ENCODE measurements at regions not wholly inside any gene's neighbourhood (a gene's known extent, or its start where the extent isn't known, plus 50 kb on each side); places are given as distances from the start of the nearest gene placed in this dataset.

- intact Hi-C loops (cut with micrococcal nuclease), result no loop called here
Observed at GRCh38 chr2:173584000-173584399, 229.3 kb downstream of the CDCA7 start.

GRCh38 chr2:173584676-173585458, 230.2 kb downstream of the CDCA7 start:
- intact Hi-C loops (cut with micrococcal nuclease), result no loop called here

- intact Hi-C loops (cut with micrococcal nuclease), result no loop called here
Observed at GRCh38 chr2:173588931-173589369, 234.3 kb downstream of the CDCA7 start.

GRCh38 chr2:173589604-173590275, 235.1 kb downstream of the CDCA7 start:
- intact Hi-C loops (cut with micrococcal nuclease), result no loop called here

- intact Hi-C loops (cut with micrococcal nuclease), result no loop called here
Observed at GRCh38 chr2:173590276-173590861, 235.7 kb downstream of the CDCA7 start.

GRCh38 chr2:173593109-173593508, 238.4 kb downstream of the CDCA7 start:
- intact Hi-C loops (cut with micrococcal nuclease), result no loop called here

GRCh38 chr2:173596244-173596643, 241.6 kb downstream of the CDCA7 start:
- intact Hi-C loops (cut with micrococcal nuclease), result no loop called here

GRCh38 chr2:173598525-173598924, 243.9 kb downstream of the CDCA7 start:
- intact Hi-C loops (cut with micrococcal nuclease), result no loop called here

- intact Hi-C loops (cut with micrococcal nuclease), result no loop called here
Observed at GRCh38 chr2:173599821-173600359, 245.2 kb downstream of the CDCA7 start.

GRCh38 chr2:173602153-173602795, 247.6 kb downstream of the CDCA7 start:
- intact Hi-C loops (cut with micrococcal nuclease), result no loop called here

- intact Hi-C loops (cut with micrococcal nuclease), result no loop called here
Observed at GRCh38 chr2:173605994-173606393, 251.3 kb downstream of the CDCA7 start.

- intact Hi-C loops (cut with micrococcal nuclease), result no loop called here
Observed at GRCh38 chr2:173606619-173607248, 252.1 kb downstream of the CDCA7 start.

- intact Hi-C loops (cut with micrococcal nuclease), result no loop called here
Observed at GRCh38 chr2:173607606-173608311, 253.1 kb downstream of the CDCA7 start.

- intact Hi-C loops (cut with micrococcal nuclease), result no loop called here
Observed at GRCh38 chr2:173611121-173611520, 256.4 kb downstream of the CDCA7 start.

- intact Hi-C loops (cut with micrococcal nuclease), result no loop called here
Observed at GRCh38 chr2:173612354-173612753, 257.7 kb downstream of the CDCA7 start.

- intact Hi-C loops (cut with micrococcal nuclease), result no loop called here
Observed at GRCh38 chr2:173613386-173613785, 258.7 kb downstream of the CDCA7 start.

GRCh38 chr2:173614265-173614930, 259.7 kb downstream of the CDCA7 start:
- intact Hi-C loops (cut with micrococcal nuclease), result no loop called here

- intact Hi-C loops (cut with micrococcal nuclease), result no loop called here
Observed at GRCh38 chr2:173623438-173624319, 269.0 kb downstream of the CDCA7 start.

- intact Hi-C loops (cut with micrococcal nuclease), result no loop called here
Observed at GRCh38 chr2:173625315-173625714, 270.6 kb downstream of the CDCA7 start.

Data from T-helper 1 cell treated with Interleukin-12 subunit alpha and Interleukin-12 subunit beta and Interleukin-4 antibody, amounts not matched to agents 30 ng/mL and 1 ng/mL, for 36 hours (primary cell).